GM18861 (cell line): ENCODE measurements at regions not wholly inside any gene's neighbourhood (a gene's known extent, or its start where the extent isn't known, plus 50 kb on each side); places are given as distances from the start of the nearest gene placed in this dataset.
"Not testable (repeated sequence)": the region's sequence is repeated elsewhere in the genome, so short reads cannot be mapped to it uniquely, and the experiment has no call there.

ENCODE experiments used
- ATAC-seq: cut with Tn5 transposase; IDR thresholded peaks from one replicate; pipeline ENCODE4 v1.9.1; 2021; ENCODE audit not compliant: unreplicated experiment

GRCh38 chr2:765369-765768 lies 88.2 kb upstream of the TMEM18 start:
- ATAC-seq: no peak

DNA sequence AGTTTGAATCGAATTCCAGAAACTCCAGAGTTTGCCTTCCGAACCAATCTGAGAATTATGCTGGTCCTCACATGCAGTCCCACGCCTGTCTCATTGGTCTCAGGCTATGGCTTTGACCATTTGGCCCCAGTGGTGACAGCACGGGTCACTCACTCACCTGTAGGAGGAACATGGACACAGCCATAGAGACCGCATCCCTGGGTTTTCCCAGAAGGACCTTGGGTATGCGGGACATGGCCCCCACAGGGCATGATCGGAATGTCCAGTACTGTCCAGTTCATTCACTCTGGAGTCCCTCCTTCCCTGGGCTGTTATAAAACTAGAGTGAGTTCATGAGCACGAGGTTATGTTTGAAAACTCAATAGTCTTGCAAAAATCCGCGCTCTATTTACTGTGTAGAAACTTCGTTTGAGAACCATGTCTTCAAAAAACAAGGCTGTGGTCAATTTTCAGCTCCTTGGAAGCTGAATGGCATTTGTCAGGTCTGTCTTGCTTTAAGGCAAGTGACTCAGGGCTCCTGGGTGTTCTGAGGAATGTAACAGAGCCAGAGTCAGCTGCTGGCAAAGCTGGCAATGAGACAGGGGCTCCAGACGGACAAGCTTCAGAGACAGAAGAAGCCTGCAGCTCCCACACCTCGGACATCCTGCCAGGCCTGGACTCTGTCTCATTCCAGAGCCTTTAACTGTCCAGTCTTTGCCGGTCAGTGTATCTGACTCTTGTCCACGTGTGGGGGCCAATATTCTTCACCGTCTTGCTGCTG lies 86.7 kb upstream of the TMEM18 start:
- ATAC-seq: no peak

DNA sequence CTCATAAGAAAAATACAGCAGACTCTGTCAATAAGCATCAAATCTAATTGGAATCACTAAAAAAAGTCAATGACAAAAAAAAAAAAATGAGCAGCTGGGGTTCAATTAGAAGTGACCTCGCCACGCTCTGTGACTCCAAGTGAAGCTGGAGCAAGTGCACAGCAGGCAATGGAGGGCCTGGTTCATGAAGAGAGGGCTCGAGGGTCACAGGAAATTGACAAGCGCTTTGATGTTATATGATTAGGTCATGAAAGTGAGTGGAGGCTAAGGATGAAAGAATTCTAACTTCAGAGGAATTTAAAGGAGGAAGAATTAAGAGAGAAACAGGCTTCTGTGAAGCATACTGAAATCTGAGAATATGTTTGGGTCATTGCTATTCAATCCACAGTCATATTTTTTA lies 85.4 kb upstream of the TMEM18 start:
- ATAC-seq: no peak

DNA sequence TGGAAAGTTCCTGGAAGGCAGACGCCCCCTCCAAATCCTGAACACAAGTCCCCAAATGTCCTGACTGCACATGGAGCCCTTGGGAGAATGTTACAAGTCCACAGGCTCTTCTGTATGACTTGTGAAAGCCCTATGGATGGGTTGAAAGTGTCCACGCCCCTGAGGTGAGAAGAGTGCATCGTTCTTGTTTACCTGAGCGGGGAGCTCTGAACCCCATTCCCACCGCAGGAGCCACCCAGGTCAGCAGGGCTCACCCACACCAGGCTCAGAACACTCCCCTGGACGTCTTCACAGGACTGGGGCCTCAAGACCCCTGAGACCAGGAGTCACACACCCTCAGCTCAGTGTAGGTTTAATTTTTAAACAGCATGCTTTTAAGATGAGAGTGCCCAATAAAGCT lies 84.2 kb upstream of the TMEM18 start:
- no peak for ATAC-seq

DNA sequence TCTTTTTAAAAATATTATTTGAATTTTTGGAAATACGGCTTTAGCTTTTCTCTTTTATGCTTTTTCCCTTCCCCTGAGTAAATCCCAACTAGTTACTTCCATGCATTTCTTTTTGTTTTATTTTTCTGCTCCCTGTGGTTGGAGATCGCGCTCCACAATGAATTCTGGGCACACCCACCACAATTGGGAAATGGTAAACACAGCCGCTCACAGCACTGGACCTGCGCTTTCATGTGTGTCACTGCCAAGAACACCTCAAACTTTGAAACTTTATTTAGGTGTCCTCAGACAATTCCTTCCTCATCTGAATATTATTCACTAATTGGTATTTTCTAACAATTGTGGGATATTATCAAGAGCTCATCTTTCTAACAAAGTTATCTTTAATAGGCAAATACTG lies 82.8 kb upstream of the TMEM18 start:
- no peak for ATAC-seq

DNA sequence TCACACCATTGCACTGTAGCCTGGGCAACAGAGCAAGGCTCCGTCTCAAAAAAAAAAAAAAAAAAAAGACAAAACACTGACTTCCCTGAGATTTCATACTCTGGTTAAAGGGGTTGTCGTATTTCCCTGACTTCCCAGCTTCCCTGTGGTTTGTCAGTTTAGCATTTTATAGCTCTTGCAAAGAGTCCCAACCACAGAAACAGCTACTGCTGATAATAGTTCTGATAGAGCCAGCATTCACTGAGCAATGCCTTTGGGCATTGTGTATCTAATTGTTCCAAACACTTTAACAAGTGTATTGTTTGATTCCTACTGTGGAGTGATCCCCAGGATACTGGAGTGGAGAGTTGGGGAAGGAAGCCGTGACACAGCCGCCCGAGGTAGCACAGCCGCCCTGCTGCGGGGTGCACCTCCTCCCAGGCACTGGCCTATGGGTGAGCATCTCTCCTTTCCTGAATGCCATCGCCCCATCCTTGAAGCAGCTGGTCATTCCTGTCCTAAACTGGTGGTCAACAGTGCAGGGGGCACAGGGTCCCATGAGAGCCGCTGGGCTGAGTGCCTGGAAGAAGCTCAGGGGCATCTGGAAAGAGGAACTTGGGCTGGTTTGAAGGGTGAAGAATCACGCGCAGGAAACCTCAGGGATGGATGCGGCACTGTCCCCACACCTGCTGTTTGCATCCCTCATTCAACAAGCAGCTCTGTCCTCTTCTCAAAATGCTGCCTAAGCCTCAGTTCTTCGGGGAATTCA lies 81.0 kb upstream of the TMEM18 start:
- ATAC-seq: no peak

DNA sequence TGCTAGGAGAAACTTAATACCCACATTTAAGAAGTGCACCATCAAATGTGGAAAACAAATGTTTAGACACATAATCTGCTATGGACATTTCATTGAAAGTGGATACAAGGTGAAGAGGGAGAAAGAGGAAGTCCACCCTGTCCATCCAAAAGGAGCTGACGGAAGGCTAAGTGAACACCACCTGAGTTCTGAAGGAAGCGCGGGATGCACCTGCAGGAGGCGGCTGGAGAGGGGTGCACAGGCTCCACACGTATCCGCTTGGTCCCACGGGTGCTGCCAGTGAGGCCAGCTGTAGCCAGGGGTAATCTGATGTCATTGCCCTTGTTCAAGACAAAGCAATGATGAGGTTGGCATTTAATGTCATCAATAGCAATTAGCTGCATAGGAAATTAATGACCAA lies 75.9 kb upstream of the TMEM18 start:
- no peak for ATAC-seq

- no peak for ATAC-seq
Observed at GRCh38 chr2:751474-751873, 74.3 kb upstream of the TMEM18 start.

- no peak for ATAC-seq
Observed at GRCh38 chr2:750628-751027, 73.4 kb upstream of the TMEM18 start.

DNA sequence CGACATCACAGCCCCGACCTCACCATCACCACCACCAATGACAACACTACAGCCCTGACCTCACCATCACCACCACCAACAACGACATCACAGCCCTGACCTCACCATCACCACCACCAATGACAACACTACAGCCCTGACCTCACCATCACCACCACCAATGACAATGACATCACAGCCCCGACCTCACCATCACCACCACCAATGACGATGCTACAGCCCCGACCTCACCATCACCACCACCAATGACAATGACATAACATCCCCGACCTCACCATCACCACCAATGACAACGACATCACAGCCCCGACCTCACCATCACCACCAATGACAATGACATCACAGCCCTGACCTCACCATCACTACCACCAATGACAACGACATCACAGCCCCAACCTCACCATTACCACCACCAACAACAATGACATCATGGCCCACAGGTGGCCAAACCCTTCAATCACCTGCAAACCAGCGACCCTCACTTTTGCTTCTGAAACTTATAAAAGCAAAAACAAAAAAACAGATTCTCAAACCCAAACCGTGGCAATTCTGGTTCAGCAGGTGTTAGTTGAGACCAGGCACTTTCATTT lies 70.7 kb upstream of the TMEM18 start:
- no peak for ATAC-seq

- no peak for ATAC-seq
Observed at GRCh38 chr2:746697-747096, 69.5 kb upstream of the TMEM18 start.

DNA sequence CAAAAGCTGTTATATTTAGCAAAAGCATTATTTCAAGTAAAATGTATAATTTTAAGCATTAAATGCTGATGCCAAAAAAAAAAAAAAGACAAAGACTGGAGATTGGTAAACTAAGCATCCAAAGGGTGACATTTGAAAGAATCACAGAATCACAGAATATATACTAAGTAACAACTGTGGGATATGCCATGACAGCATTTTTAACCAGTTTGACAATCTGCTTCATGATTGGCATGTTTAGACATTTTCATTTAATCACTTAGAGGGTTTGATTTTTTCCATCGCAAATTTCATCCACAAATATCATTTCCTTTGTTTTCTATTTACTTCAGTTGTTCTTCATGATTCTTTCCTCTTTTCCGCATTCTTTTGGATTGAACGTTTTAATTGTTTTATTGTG lies 66.9 kb upstream of the TMEM18 start:
- ATAC-seq: no peak

- no peak for ATAC-seq
Observed at GRCh38 chr2:742221-742620, 65.0 kb upstream of the TMEM18 start.

DNA sequence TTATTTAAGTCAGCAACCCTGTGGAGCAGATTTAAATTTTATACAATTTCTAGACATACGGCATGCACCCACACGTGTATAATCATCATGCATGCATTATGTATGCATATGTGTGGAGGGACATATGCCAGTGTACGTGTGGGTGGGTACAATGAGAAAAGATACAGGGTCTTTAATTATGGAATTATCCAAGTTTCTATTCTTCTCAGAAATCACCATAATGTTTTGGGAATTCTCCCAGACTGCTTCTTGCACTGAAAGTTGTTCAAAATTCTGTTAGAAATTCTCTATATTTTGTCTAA lies 63.9 kb upstream of the TMEM18 start:
- no peak for ATAC-seq

DNA sequence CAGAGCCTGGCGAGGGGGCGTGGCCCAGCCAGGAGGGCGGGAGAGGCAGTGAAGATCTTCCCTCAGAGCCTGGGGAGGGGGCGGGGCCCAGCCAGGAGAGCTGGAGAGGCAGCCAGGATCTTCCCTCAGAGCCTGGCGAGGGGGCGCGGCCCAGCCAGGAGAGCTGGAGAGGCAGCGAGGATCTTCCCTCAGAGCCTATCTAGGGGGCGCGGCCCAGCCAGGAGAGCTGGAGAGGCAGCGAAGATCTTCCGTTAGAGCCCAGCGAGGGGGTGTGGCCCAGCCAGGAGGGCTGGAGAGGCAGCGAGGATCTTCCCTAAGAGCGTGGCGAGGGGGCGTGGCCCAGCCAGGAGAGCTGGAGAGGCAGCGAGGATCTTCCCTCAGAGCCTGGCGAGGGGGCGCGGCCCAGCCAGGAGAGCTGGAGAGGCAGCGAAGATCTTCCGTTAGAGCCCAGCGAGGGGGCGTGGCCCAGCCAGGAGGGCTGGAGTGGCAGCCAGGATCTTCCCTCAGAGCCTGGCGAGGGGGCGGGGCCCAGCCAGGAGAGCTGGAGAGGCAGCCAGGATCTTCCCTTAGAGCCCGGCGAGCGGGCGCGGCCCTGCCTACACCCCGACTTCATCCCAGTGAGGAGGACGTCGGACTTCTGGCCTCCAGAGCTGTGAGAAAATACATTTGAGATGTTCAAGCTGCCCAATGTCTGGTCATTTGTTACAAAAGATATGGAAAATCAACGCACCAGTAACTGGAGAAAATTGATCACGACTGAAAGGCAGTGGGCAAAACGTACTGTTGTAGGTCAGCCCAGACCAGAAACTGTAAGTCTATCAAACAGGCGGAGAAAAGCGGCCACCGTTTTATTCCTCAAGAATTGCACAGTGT lies 63.4 kb upstream of the TMEM18 start:
- not testable (repeated sequence) for ATAC-seq

- not testable (repeated sequence) for ATAC-seq
Observed at GRCh38 chr2:739864-740321, 62.7 kb upstream of the TMEM18 start.

DNA sequence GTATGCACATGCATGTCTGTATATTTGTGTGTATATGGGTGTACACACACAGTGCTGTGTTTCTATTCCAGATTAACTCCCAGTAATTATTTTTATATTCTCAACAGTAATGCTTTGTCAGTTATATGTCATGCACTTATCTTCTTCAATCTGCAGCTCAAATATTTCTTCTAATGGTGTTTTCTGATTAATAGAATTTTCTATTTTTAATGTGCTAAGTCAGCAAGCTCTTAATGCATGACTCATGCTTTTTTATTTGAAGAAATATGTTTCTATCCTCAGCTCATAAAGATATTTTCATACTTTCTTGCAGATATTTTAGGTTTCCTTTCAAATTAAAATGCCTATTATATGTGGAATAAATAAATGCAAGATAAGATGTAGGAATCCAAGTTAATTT lies 59.7 kb upstream of the TMEM18 start:
- no peak for ATAC-seq

DNA sequence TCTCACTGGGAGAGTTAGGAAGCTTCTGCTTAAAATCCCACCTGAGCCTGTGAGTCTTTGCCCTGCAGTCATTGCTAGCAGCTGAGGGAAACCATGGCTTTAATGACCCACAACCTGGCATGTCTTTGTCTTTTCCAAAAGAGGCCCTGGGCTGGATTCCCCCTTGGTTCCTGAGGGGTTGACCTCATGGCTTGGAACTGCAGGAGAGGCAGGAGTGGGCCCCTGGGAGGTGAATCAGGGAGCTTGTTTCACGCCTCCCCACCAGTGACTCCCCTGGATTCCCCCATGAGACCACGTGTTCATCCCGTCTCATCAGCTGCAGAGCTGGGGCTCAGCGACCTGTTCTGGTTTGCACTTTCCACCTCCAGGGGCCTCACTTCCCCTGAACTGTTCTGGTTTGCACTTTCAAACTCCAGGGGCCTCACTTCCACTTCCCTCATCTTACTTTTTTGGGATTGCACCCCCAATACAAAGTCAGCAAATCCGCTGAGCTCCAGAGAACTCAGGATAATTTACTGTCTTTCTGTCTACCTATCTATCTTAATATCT lies 58.5 kb upstream of the TMEM18 start:
- peak; percentile 81 for ATAC-seq

DNA sequence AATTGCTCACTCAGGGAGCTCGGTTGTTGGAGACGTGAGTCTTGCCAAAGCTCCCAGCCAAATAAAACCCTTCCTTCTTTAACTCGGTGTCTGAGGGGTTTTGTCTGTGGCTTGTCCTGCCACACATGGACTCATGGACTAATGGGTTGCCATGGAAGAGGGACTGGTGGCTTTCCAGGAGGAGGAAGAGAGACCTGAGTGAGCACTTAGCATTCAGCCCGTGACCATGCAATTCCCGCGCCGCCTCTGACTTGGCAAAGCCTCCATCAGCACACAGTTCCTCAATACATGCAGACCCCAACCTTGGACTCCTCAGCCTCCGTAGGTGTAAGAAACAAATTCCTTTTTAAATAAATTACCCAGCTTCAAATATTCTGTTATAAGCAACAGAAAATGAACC lies 57.3 kb upstream of the TMEM18 start:
- no peak for ATAC-seq

GRCh38 chr2:733495-733894 lies 56.3 kb upstream of the TMEM18 start:
- ATAC-seq: no peak

GRCh38 chr2:733001-733400 lies 55.8 kb upstream of the TMEM18 start:
- no peak for ATAC-seq
